A549 (cell line): ENCODE measurements at regions not wholly inside any gene's neighbourhood (a gene's known extent, or its start where the extent isn't known, plus 50 kb on each side); places are given as distances from the start of the nearest gene placed in this dataset.

Experiments
- ATAC-seq, 2 experiments: fragments of 200-7000 bp in 1 of 2; fragments of >200 bp in 1 of 2; cut with Nextera tagmentation in 1 of 2; cut with Tn5 transposase in 1 of 2; 3 replicates each; pipeline versions ENCODE4 v1.8.0 to v1.9.1; 2018 to 2020; ENCODE audit warnings: mild to moderate bottlenecking in 1 of 2, moderate library complexity in 1 of 2
- CTCF ChIA-PET: fragments of 300-600 bp; sonication (Branson Sonifier 250); formaldehyde crosslinking; extraction: SDS; loops from one replicate; lab custom pipeline; 2021; ENCODE audit warnings: antibody characterized with exemption, inconsistent platforms; lab: Yijun Ruan, JAX
- POLR2A ChIA-PET: fragments of 350-600 bp; formaldehyde crosslinking; extraction: SDS; loops from one replicate; lab custom pipeline; 2021; ENCODE audit warnings: antibody characterized with exemption, inconsistent platforms; lab: Yijun Ruan, JAX
- DNase-seq, 2 experiments: peaks; one replicate each; pipeline versions ENCODE4 v3.0.0 to v3.0.0-alpha.2; 2011 to 2016; ENCODE audit warnings: low read depth in 1 of 2, low spot score in 1 of 2
- FAIRE-seq: peaks from 2 replicates; lab custom pipeline; 2011; peaks lifted over from hg19 to GRCh38; lab: Jason Lieb, UNC
- H3K27ac ChIP-seq, 2 experiments: fragments of >200 bp; sonication (Bioruptor Twin); formaldehyde crosslinking; 3 replicates each; pipeline ENCODE4 v1.5.1; 2016 to 2017
- H3K4me1 ChIP-seq: fragments of >200 bp; sonication (Bioruptor Twin); formaldehyde crosslinking; 3 replicates; pipeline ENCODE4 v1.6.1; 2016
- H3K4me2 ChIP-seq: fragments of >200 bp; sonication (Bioruptor Twin); formaldehyde crosslinking; 3 replicates; pipeline ENCODE4 v1.6.1; 2016
- H3K4me3 ChIP-seq: fragments of >200 bp; sonication (Bioruptor Twin); formaldehyde crosslinking; 3 replicates; pipeline ENCODE4 v1.5.1; 2016
- H3K9me3 ChIP-seq: fragments of >200 bp; sonication (Bioruptor Twin); formaldehyde crosslinking; 3 replicates; pipeline ENCODE4 v1.6.1; 2016
- EHMT2 ChIP-seq: fragments of 200-600 bp; sonication (generic); IDR thresholded peaks from 2 replicates; pipeline ENCODE4 v1.6.1; 2016; ENCODE audit warnings: antibody characterized with exemption, low read depth, mild to moderate bottlenecking, moderate library complexity
- ESRRA ChIP-seq: fragments of 150-350 bp; IDR thresholded peaks from 2 replicates; pipeline ENCODE4 v1.6.1; 2014; ENCODE audit warnings: mild to moderate bottlenecking, low read length, borderline replicate concordance
- HDAC2 ChIP-seq: fragments of 200-600 bp; sonication (generic); IDR thresholded peaks from 2 replicates; pipeline ENCODE4 v1.6.1; 2016
- HEYL ChIP-seq: fragments of 250-450 bp; sonication (Bioruptor Pico); IDR thresholded peaks from 2 replicates; pipeline ENCODE4 v1.8.0; 2021; ENCODE audit warnings: mild to moderate bottlenecking, moderate library complexity
- HOXB13 ChIP-seq: fragments of 250-450 bp; sonication (Bioruptor Pico); IDR thresholded peaks from 2 replicates; pipeline ENCODE4 v1.5.0; 2020; ENCODE audit warnings: low read depth, mild to moderate bottlenecking, moderate library complexity
- HOXB5 ChIP-seq: fragments of 250-450 bp; sonication (Bioruptor Pico); IDR thresholded peaks from 2 replicates; pipeline ENCODE4 v1.5.0; 2020; ENCODE audit warnings: mild to moderate bottlenecking, moderate library complexity
- JUN ChIP-seq, 2 experiments: fragments of >200 bp; sonication (Bioruptor Twin); formaldehyde crosslinking; IDR thresholded peaks; 2 replicates in 1 of 2; 3 replicates in 1 of 2; pipeline ENCODE4 v1.6.1; 2016 to 2017
- MYC ChIP-seq: IDR thresholded peaks from 2 replicates; pipeline ENCODE4 v1.6.1; 2012; ENCODE audit warnings: mild to moderate bottlenecking, inconsistent platforms, low read length, improper control_type of control experiment, borderline replicate concordance
- NFE2L2 ChIP-seq: fragments of 150-350 bp; conservative IDR thresholded peaks from 2 replicates; pipeline ENCODE4 v1.6.1; 2014; ENCODE audit warnings: low read length
- NR3C1 ChIP-seq: fragments of >200 bp; sonication (Bioruptor Twin); formaldehyde crosslinking; IDR thresholded peaks from 3 replicates; pipeline ENCODE4 v1.6.1; 2017
- RARB ChIP-seq: fragments of 250-450 bp; sonication (Bioruptor Pico); IDR thresholded peaks from 2 replicates; pipeline ENCODE4 v1.8.0; 2021; ENCODE audit warnings: mild to moderate bottlenecking, moderate library complexity
- RCOR1 ChIP-seq: fragments of 150-350 bp; IDR thresholded peaks from 2 replicates; pipeline ENCODE4 v1.6.1; 2014; ENCODE audit warnings: antibody characterized with exemption, low read length, low read depth
- RNF2 ChIP-seq: fragments of 200-600 bp; sonication (generic); IDR thresholded peaks from 2 replicates; pipeline ENCODE4 v1.6.1; 2016; ENCODE audit warnings: low read depth, mild to moderate bottlenecking, antibody characterized with exemption, moderate library complexity, borderline replicate concordance
- SREBF2 ChIP-seq: fragments of 450-650 bp; IDR thresholded peaks from 2 replicates; pipeline ENCODE4 v1.6.1; 2014; ENCODE audit warnings: mild to moderate bottlenecking, moderate library complexity
- TFCP2L1 ChIP-seq: fragments of 250-450 bp; sonication (Bioruptor Pico); IDR thresholded peaks from 2 replicates; pipeline ENCODE4 v1.5.0; 2021; ENCODE audit warnings: mild to moderate bottlenecking
- ZC3H11A ChIP-seq: fragments of 450-650 bp; IDR thresholded peaks from 2 replicates; pipeline ENCODE4 v1.6.1; 2014; ENCODE audit warnings: antibody characterized with exemption, mild to moderate bottlenecking
- ZFP36 ChIP-seq: fragments of 450-650 bp; IDR thresholded peaks from 2 replicates; pipeline ENCODE4 v1.6.1; 2014; ENCODE audit warnings: borderline replicate concordance; ENCODE audit not compliant: partially characterized antibody
- ZNF302 ChIP-seq: fragments of 250-450 bp; sonication (Bioruptor Pico); IDR thresholded peaks from 2 replicates; pipeline ENCODE4 v1.9.0; 2021; ENCODE audit warnings: inconsistent platforms, mild to moderate bottlenecking, moderate library complexity
- ZSCAN20 ChIP-seq: fragments of 250-450 bp; sonication (Bioruptor Pico); IDR thresholded peaks from 2 replicates; pipeline ENCODE4 v1.8.0; 2022; ENCODE audit warnings: mild to moderate bottlenecking, moderate library complexity
- WGBS: methylation state at CpG from one replicate; pipeline ENCODE4 v1.1.6; 2017; ENCODE audit errors: missing lambda C conversion rate; 5-methylcytosine and 5-hydroxymethylcytosine counted together
- TF ChIP-seq, protein P1 (sequence below): fragments of 450-650 bp; IDR thresholded peaks from 2 replicates; pipeline ENCODE4 v1.6.1; 2014; ENCODE audit warnings: antibody characterized with exemption
- TF ChIP-seq, protein P2 (sequence below): fragments of 200-600 bp; sonication (generic); IDR thresholded peaks from 2 replicates; pipeline ENCODE4 v1.6.1; 2016; ENCODE audit warnings: antibody characterized with exemption, mild to moderate bottlenecking, moderate library complexity
- TF ChIP-seq, protein P3 (sequence below): fragments of 250-450 bp; sonication (Bioruptor Pico); IDR thresholded peaks from 2 replicates; pipeline ENCODE4 v1.5.0; 2021; ENCODE audit warnings: mild to moderate bottlenecking, moderate library complexity, borderline replicate concordance

DNA sequence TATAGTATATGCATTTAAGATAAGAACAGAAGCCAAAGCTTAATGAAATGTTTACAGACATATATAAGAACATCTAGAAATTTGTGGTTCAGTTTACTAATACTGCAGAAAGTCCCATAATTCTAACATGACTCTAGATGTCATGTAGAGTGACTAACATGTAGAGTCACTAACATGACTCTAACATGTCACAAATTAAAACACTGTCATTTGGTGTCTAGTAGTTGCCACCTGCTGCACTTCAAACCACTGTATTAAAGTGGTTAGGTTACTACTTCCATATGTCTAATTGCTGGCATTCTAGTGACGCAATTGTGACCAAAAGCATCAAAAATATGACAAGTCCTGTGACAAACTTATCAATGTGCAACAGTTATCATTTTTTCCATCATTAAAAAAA lies 100.2 kb upstream of the WDR75 start:
- POLR2A ChIA-PET: no interaction called here
- no peak for TF ChIP-seq ZNF302 (CRISPR knock-in tag)
- TF ChIP-seq, protein P1, sequence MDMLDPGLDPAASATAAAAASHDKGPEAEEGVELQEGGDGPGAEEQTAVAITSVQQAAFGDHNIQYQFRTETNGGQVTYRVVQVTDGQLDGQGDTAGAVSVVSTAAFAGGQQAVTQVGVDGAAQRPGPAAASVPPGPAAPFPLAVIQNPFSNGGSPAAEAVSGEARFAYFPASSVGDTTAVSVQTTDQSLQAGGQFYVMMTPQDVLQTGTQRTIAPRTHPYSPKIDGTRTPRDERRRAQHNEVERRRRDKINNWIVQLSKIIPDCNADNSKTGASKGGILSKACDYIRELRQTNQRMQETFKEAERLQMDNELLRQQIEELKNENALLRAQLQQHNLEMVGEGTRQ: no peak
- TF ChIP-seq, protein P2, sequence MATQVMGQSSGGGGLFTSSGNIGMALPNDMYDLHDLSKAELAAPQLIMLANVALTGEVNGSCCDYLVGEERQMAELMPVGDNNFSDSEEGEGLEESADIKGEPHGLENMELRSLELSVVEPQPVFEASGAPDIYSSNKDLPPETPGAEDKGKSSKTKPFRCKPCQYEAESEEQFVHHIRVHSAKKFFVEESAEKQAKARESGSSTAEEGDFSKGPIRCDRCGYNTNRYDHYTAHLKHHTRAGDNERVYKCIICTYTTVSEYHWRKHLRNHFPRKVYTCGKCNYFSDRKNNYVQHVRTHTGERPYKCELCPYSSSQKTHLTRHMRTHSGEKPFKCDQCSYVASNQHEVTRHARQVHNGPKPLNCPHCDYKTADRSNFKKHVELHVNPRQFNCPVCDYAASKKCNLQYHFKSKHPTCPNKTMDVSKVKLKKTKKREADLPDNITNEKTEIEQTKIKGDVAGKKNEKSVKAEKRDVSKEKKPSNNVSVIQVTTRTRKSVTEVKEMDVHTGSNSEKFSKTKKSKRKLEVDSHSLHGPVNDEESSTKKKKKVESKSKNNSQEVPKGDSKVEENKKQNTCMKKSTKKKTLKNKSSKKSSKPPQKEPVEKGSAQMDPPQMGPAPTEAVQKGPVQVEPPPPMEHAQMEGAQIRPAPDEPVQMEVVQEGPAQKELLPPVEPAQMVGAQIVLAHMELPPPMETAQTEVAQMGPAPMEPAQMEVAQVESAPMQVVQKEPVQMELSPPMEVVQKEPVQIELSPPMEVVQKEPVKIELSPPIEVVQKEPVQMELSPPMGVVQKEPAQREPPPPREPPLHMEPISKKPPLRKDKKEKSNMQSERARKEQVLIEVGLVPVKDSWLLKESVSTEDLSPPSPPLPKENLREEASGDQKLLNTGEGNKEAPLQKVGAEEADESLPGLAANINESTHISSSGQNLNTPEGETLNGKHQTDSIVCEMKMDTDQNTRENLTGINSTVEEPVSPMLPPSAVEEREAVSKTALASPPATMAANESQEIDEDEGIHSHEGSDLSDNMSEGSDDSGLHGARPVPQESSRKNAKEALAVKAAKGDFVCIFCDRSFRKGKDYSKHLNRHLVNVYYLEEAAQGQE: no peak
- TF ChIP-seq NFE2L2: no peak
- no peak for TF ChIP-seq HOXB13 (CRISPR knock-in tag)
- TF ChIP-seq TFCP2L1: no peak
- TF ChIP-seq ZSCAN20 (CRISPR knock-in tag): no peak
- no peak for TF ChIP-seq SREBF2
- no peak for TF ChIP-seq RCOR1
- no peak for TF ChIP-seq ZFP36
- TF ChIP-seq MYC: no peak
- TF ChIP-seq ESRRA: no peak
- TF ChIP-seq JUN (IDR thresholded peaks at IDR 0.05): no peak
- no peak for TF ChIP-seq HEYL
- no peak for TF ChIP-seq HOXB5 (CRISPR knock-in tag)
- no peak for TF ChIP-seq RNF2
- Histone ChIP-seq H3K27ac (no peak overlapping the region), H3K4me2 (no peak overlapping the region), H3K4me1 (peaks cover 12% of the 10 kb centered on the region), H3K9me3 (peaks cover 21% of the 10 kb centered on the region; the same call in 2 of the 3 replicates), H3K4me3 (no peak overlapping the region)
- WGBS: 94% methylated on average over 1 of the region's 1 CpG
- ATAC-seq: no peak
- no peak for DNase-seq
- CTCF ChIA-PET: interaction anchor here (2.3 kb wide), 1 partner anchor 246 kb away, joined by 8 read pairs; no protein-coding TSS in a partner anchor
- no peak for FAIRE-seq

DNA sequence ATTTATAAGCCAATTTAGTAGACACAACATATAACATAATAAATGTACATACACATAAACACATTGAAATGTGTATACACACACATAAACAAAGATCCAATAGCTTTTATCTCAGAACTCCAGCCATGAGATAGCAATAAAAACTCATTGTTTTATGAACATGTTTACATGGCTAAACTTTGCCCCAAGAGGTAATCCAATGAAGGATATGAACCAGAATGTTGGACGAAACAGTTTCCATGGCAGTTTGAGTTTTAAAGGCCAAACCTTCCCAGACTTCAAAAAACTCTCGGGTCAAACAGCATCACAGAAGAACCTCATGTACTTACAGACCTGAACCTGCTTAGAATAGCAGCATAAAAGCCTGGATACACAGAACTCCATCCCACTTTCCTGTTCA lies 97.2 kb upstream of the WDR75 start:
- Histone ChIP-seq H3K4me2 (no peak overlapping the region), H3K4me1 (peaks cover 14% of the 10 kb centered on the region), H3K9me3 (peaks cover 22% of the 10 kb centered on the region; the same call in 2 of the 3 replicates), H3K27ac (no peak overlapping the region), H3K4me3 (no peak overlapping the region)
- TF ChIP-seq HOXB13 (CRISPR knock-in tag) (no peak), ZFP36 (no peak), HDAC2 (no peak), EHMT2 (no peak), ZC3H11A (no peak), HOXB5 (CRISPR knock-in tag) (no peak), NR3C1 (no peak), RARB (CRISPR knock-in tag) (no peak)
- TF ChIP-seq, protein P3, sequence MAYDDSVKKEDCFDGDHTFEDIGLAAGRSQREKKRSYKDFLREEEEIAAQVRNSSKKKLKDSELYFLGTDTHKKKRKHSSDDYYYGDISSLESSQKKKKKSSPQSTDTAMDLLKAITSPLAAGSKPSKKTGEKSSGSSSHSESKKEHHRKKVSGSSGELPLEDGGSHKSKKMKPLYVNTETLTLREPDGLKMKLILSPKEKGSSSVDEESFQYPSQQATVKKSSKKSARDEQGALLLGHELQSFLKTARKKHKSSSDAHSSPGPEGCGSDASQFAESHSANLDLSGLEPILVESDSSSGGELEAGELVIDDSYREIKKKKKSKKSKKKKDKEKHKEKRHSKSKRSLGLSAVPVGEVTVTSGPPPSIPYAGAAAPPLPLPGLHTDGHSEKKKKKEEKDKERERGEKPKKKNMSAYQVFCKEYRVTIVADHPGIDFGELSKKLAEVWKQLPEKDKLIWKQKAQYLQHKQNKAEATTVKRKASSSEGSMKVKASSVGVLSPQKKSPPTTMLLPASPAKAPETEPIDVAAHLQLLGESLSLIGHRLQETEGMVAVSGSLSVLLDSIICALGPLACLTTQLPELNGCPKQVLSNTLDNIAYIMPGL: no peak
- 65% methylated on average over 2 of the region's 2 CpGs for WGBS
- DNase-seq (no peak), ATAC-seq (no peak), FAIRE-seq (peak; percentile 13)
- CTCF ChIA-PET: interaction anchor here (1.2 kb wide), 1 partner anchor 22 kb away, joined by 3 read pairs; no protein-coding TSS in a partner anchor
- POLR2A ChIA-PET: no interaction called here
